NCI-H1092 (cell line): ENCODE measurements at regions not wholly inside any gene's neighbourhood (a gene's known extent, or its start where the extent isn't known, plus 50 kb on each side); places are given as distances from the start of the nearest gene placed in this dataset.
"Not testable (repeated sequence)": the region's sequence is repeated elsewhere in the genome, so short reads cannot be mapped to it uniquely, and the experiment has no call there.

Experiments used
- DNase-seq: peaks from one replicate; lab custom pipeline; 2025; lab: John Stamatoyannopoulos, UW

GRCh38 chr17:52546493-52546892 lies 388.0 kb upstream of the CA10 start:
- DNase-seq = no peak

- no peak for DNase-seq
Observed at GRCh38 chr17:52537421-52537820, 378.9 kb upstream of the CA10 start.

DNA sequence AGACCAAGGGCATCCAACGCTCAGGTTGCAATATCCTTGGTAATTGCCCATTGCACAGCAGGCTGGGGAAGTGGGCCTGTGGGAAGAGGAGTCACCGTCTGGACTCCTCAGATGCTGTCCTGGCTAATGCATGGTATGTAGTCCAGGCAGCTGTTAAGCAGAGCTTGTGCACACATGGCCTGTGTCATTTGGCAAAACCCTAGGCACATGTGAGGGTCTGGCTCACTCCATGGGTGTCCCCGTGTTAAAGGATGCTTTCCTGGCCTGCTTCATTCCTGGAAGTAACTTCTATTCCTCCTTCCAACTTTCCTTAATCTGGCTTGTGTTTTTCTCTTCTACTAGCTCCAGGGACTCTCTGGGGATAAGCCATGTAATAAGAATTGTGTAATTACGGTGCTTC lies 378.0 kb upstream of the CA10 start:
- no peak for DNase-seq

DNA sequence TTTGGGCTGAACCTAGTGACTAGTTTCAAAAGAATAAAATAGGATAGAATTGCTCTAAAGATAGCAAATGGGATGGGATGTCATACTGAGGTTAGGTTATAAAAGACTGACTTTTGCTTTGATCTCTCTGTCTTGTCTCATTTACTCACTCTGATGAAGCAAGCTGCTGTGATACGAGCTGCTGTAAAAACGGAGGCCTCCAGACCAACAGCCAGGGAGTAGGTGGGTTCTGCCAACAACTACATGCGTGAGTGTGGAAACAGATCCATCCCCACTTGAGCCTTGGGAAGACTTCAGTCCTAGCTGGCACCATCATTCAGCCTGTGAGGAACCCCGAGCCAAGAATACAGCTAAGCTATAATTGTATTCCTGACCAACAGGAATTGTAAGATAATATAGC lies 373.9 kb upstream of the CA10 start:
- DNase-seq = no peak

- DNase-seq = no peak
Observed at GRCh38 chr17:52524096-52524637, 365.7 kb upstream of the CA10 start.

DNA sequence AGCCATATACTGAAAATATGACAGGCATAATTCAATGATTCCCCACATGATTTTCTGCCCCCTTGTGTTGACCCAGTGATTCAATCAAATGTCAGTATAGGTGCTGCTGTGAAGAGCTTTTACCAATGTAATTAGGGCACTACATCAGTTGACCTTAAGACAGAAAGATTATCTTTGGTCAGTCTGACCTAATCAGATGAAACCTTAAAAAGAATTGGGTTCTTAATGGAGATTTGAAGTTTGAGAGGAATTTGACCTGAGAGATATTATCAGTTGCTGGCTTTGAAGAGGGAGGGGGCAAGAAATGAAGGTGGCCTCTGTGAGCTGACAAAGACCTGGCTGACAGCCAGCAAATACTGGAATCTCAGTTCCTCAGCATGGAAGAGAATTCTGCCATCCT lies 358.7 kb upstream of the CA10 start:
- no peak for DNase-seq

DNA sequence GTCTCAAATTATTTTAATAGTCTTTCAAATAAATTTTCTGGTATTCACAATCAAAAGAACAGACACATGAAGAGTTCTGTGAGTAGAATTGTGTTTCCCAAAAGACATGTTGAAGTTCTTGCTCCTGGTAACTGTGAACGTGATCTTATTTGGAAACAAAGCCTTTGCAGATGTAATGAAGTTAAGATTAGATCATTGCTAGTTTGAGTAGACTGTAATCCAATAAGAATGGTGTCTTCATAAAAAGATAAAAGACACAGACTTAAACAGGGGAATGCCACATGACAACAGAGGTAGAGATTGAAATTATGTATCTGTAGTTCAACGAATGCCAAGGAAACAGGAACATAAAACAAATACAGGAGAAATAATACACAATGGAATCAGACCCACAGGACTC lies 357.4 kb upstream of the CA10 start:
- no peak for DNase-seq

DNA sequence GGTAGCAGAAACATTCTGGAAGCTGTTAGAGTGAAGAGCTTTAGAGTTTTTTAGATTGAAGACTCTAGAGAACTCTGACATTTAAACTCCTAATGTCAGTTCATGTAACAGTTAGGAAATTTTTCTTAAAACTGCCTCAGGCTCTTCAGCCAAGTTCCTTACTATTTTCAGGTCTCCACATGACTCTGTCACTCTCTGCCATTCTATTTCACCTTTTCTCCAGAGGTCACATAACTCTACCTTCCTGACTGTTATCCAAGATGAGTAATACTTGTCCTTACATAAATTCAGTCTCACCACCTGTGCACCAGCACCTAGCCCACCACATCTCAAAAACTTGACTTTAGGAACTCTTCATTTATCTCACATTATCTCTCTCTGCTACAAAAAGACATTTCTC lies 347.1 kb upstream of the CA10 start:
- DNase-seq = no peak

- no peak for DNase-seq
Observed at GRCh38 chr17:52504081-52504480, 345.6 kb upstream of the CA10 start.

DNA sequence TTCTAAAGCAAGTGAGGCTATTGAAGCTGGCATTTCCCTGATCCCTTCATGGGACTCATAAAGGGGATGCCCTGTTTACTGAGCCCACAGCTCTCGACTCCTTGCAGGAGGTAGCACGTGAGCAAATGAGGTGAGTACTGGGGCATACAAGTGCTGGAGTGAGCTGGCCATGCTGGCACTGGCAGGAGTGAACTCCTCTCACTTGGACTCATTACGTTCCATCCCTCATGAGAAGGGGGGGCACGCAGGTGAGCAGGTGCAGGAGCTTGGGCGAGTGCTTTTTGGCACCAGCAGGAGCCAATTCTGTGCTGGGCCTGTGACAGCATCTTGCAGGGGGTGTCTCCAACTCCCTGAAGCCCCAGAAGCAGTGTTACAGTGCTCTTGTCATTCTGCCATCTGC lies 337.1 kb upstream of the CA10 start:
- DNase-seq = no peak

DNA sequence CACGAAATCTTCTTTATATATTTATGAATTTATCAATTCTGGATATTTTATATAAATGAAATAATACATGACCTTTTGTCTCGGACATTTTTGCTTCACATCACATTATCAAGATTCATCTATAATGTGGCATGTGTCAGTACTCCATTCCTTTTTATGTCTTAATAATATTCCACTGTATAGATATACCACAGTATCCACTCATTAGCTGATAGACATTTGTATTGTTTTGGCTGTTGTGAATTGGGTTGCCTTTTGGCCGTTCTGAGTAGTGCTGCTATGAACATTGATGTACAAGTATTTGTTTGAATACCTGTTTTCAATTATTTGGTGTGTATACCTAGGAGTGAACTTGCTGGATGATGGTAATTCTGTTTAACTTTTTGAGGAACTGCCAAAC lies 323.8 kb upstream of the CA10 start:
- DNase-seq = no peak

DNA sequence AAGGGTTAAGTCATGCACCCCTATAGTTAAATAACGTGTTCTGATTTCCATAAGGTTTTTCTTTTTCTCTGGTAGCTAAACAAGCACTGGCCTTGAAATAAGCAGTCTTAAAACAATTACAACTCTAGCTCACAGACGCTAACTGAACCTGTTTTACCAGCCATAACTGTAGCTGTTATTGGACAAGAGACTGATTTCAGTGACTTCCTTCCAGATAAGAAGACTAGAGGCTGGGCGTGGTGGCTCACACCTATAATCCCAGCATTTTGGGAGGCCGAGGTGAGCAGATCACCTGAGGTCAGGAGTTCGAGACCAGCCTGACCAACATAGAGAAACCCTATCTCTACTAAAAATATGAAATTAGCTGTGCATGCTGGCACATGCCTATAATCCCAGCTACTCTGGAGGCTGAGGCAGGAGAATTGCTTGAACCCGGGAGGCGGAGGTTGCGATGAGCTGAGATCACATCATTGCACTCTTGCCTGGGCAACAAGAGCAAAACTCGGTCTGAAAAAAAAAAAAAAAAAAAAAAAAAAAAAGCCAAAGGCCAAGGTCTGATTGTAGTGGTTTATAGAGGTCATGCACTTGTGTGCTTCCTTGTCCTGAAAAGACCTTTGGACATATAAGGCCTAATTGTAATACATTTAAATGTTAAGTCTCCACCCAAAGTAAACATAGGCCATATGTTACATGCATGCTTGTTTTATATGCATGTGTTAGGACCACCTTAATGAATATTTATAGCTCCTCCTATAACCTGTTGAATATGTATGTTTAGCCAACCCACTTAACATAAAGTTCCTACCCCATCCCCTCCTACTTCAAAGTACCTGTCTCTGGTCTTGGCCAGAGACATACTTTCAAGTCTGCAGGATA lies 319.5 kb upstream of the CA10 start:
- no peak for DNase-seq

DNA sequence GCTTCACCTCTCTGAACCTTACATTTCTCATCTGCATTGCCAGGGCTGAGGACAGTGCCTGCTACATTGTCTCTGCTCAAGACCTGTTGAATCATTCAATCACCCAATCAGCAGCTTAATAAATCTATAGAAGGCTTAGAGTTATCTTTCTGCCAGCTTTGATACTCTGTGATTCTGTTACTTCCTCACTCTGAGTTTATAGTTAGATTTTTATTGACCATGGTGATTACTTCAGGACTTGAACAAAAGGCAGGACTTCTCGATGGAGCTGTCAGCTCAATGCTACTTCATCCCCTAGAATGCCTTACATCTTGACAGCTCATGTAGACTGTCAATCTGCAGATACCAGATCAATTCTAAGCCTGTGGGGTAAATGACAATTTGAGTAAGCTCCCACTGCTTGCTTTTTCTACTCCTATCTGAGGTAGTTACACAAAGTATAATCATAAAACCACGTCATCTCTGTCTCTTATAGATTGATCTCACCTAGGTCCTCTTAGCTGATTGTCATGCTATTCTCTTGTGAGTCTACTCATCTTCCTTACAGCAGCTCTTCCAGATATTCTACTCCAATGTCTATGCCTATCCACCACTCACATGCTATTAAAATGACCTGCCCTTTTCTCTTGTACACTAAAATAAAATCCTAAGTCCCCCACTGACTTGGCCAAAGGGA lies 318.3 kb upstream of the CA10 start:
- DNase-seq = no peak

DNA sequence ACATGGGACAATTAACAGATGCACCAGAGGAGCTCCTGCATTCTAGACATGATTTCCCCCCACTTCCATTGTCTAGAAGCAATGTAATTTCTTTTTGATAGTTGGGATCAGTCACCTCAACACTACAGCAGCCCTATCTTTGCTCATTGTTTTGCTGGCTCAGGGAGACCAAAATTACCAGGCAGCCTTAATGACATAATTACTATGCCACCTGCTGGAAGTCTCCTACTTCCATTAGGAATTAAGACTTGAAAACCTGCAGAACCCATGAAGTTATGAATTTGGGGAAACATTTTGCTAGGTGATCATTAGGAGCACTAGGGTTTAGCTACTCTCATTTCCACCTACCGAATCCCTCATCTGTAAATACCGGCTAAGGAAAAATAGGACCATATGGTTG lies 312.0 kb upstream of the CA10 start:
- DNase-seq = no peak

GRCh38 chr17:52465407-52465806 lies 306.9 kb upstream of the CA10 start:
- no peak for DNase-seq

GRCh38 chr17:52451294-52451861 lies 292.9 kb upstream of the CA10 start:
- DNase-seq = no peak

DNA sequence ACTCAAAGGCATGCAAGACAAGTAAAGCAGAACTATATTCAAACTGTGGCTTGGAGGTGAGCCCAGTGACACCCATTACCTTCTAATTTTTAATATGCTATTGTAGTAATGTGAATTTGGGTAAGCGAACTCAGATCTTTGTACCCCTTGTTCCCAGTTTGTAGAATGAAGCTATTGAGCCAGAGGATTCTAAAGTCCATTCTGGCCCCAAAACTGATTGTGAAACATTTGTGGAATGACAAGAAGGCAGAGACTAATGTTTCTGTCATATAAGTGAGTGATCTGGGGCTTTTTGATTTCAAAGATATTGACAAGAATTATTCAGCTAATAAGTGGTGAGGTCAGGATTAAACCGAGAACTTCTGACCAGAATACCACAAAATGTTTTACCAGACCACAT lies 283.8 kb upstream of the CA10 start:
- no peak for DNase-seq

DNA sequence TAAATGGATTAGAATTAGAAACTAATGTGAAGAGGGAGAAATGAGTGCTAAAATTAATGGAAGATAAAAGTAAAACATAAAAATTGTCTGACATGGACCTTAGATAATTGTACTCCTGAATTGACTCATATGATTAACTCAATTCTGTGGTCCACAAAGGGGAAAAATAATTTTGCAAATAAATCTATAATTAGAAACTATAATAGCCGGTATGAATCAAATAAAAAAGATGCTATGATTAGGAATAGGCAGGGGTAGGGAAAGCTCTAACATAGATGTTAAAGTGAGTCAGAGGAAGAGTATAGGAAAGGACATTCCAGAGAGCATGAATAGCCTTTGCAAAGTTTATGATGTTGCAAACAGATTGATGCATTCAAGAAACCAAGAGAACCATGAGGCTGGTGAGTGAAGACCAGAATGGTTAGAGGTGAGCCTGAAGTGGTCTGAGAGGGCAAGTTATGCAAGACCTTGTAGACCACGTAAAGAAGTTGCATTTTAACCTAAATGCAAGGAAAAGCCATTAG lies 262.1 kb upstream of the CA10 start:
- DNase-seq = no peak

DNA sequence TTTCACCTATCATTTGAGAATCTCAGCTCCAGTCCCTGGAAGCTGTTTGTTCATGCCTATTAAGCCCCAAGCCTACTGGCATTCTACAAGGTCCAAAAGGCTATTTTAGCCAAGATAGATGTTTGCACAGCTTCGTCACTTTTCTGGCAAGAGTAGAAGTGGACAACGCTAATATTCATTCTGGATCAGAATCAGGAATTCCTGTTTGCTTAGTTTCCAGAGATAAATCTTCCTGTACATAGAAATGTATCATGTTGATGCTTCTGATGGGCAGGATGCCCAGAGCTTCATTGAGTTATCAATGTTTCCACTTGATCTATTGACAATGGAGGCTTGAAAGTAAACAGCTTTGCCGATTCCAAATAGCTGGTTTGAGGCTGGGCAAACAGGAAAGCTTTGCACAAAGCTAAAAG lies 260.7 kb upstream of the CA10 start:
- peak; percentile 95 for DNase-seq

- DNase-seq = no peak
Observed at GRCh38 chr17:52410781-52411180, 252.3 kb upstream of the CA10 start.

- not testable (repeated sequence) for DNase-seq
Observed at GRCh38 chr17:52409222-52409621, 250.7 kb upstream of the CA10 start.

GRCh38 chr17:52395308-52395707 lies 236.8 kb upstream of the CA10 start:
- DNase-seq = no peak

DNA sequence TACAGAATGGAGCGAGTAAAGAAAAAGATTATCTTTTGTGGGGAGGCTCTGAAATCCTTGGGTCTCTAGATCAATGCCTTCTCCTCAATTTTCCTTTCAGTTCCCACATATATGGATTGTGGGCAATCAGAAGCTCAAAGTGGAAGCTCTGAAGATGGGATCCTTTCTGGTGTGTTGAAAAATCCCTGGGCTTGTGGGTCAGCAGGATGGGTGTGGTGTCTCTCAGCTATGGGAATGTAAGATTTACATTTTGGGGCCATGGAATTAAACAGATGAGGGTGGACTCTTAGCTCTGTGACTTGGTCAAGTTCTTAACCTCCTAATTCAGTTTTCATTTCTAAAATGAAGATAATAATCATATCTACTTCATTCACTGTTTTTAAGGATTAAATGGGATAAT lies 231.9 kb upstream of the CA10 start:
- DNase-seq = no peak
